MM.1S (cell line): ENCODE measurements at regions not wholly inside any gene's neighbourhood (a gene's known extent, or its start where the extent isn't known, plus 50 kb on each side); places are given as distances from the start of the nearest gene placed in this dataset.

Experiments used
- CTCF ChIP-seq: fragments of 300-600 bp; sonication (generic); IDR thresholded peaks from 2 replicates; pipeline ENCODE4 v1.5.1; 2016; ENCODE audit warnings: antibody characterized with exemption, low read length, mixed read lengths
- EZH2 ChIP-seq: fragments of 300-600 bp; sonication (generic); optimal IDR thresholded peaks from 2 replicates; pipeline ENCODE3; 2017; ENCODE audit warnings: low read depth, mild to moderate bottlenecking, antibody characterized with exemption, low read length, mixed read lengths

- no peak for TF ChIP-seq CTCF
- no peak for TF ChIP-seq EZH2
These were observed 85.5 kb downstream of the YIPF5 start for GRCh38 chr5:144084971-144085370.
